HepG2 (cell line): ENCODE measurements at regions not wholly inside any gene's neighbourhood (a gene's known extent, or its start where the extent isn't known, plus 50 kb on each side); places are given as distances from the start of the nearest gene placed in this dataset.

ENCODE experiments used
- ATAC-seq: fragments of 200-7000 bp; cut with Tn5 transposase; 3 replicates; pipeline ENCODE4 v1.9.1; 2020; ENCODE audit warnings: mild to moderate bottlenecking, moderate library complexity
- BruUV-seq: library from RNA; stranded (reverse); fragments of 400-500 nt; replicated peaks from 2 replicates; lab custom pipeline; 2021; lab: Mats Ljungman, UMichigan
- CTCF ChIA-PET: fragments of 300-600 bp; formaldehyde crosslinking; extraction: SDS; loops from one replicate; lab custom pipeline; 2021; ENCODE audit warnings: low total read pairs, inconsistent platforms, low intra/inter-chr PET ratio; lab: Yijun Ruan, JAX
- POLR2A ChIA-PET: fragments of 350-600 bp; sonication (Branson Sonifier 250); formaldehyde crosslinking; loops from one replicate; lab custom pipeline; 2020; ENCODE audit warnings: antibody characterized with exemption, inconsistent platforms; lab: Yijun Ruan, JAX
- DNase-seq: peaks from one replicate; pipeline ENCODE4 v3.0.0-alpha.2; 2015; ENCODE audit warnings: low spot score
- FAIRE-seq: peaks from 3 replicates; lab custom pipeline; 2011; peaks lifted over from hg19 to GRCh38; lab: Jason Lieb, UNC
- H2AFZ ChIP-seq: one replicate; pipeline ENCODE4 v1.6.1; 2011; ENCODE audit warnings: low read length, inconsistent platforms
- H3K27ac ChIP-seq: fragments of 300-600 bp; 3 replicates; pipeline ENCODE4 v1.8.0; 2011; ENCODE audit warnings: mixed run types, mild to moderate bottlenecking, mixed read lengths, low read length, inconsistent platforms; ENCODE audit not compliant: insufficient read depth; ENCODE audit errors: extremely low read length
- H3K27me3 ChIP-seq, 2 experiments: fragments of 200-600 bp in 1 of 2; 2 replicates in 1 of 2; 3 replicates in 1 of 2; pipeline versions ENCODE4 v1.6.0 to v1.8.0; 2011; ENCODE audit warnings: low read length in 2 of 2, mild to moderate bottlenecking in 2 of 2, moderate library complexity in 2 of 2, inconsistent platforms in 1 of 2; ENCODE audit not compliant: insufficient read depth in 2 of 2, control insufficient read depth in 1 of 2
- H3K36me3 ChIP-seq, 2 experiments: fragments of 200-600 bp in 1 of 2; replicated peaks in 1 of 2; 2 replicates in 1 of 2; 3 replicates in 1 of 2; pipeline versions ENCODE4 v1.5.1 to v1.8.0; 2011; ENCODE audit warnings: low read length in 2 of 2, inconsistent platforms in 1 of 2; ENCODE audit not compliant: insufficient read depth in 2 of 2, control insufficient read depth in 1 of 2
- H3K4me1 ChIP-seq: 2 replicates; pipeline ENCODE4 v1.5.1; 2012; ENCODE audit warnings: low read length, inconsistent platforms; ENCODE audit not compliant: insufficient read depth
- H3K4me2 ChIP-seq: 2 replicates; pipeline ENCODE4 v1.6.0; 2011; ENCODE audit warnings: low read depth, low read length, inconsistent platforms
- H3K4me3 ChIP-seq, 3 experiments: fragments of 200-600 bp in 1 of 3; sonication (generic), shearing (Covaris generic) in 1 of 3; replicated peaks in 1 of 3; 2 replicates each; pipeline ENCODE4 v1.5.1; 2011 to 2016; ENCODE audit warnings: low read length in 3 of 3, inconsistent platforms in 2 of 3, low read depth in 2 of 3, mild to moderate bottlenecking in 2 of 3, control low read depth in 1 of 3, mixed read lengths in 1 of 3; ENCODE audit not compliant: insufficient read depth in 1 of 3
- H3K79me2 ChIP-seq: one replicate; pipeline ENCODE4 v1.6.1; 2011; ENCODE audit warnings: low read length, inconsistent platforms; ENCODE audit not compliant: insufficient read depth
- H3K9ac ChIP-seq: 2 replicates; pipeline ENCODE4 v1.6.0; 2011; ENCODE audit warnings: mild to moderate bottlenecking, low read depth, low read length, inconsistent platforms; ENCODE audit not compliant: insufficient read depth
- H3K9me3 ChIP-seq: 2 replicates; pipeline ENCODE4 v1.5.1; 2012; ENCODE audit warnings: mild to moderate bottlenecking, low read length
- H4K20me1 ChIP-seq: 2 replicates; pipeline ENCODE4 v1.6.0; 2011; ENCODE audit warnings: inconsistent platforms, mild to moderate bottlenecking, low read length, moderate library complexity; ENCODE audit not compliant: insufficient read depth
- BCL6 ChIP-seq: IDR thresholded peaks from 2 replicates; pipeline ENCODE4 v1.6.1; 2016; ENCODE audit warnings: missing genetic modification reagents, missing compliant biosample characterization
- CTCF ChIP-seq: sonication (generic); formaldehyde crosslinking; IDR thresholded peaks from 2 replicates; pipeline ENCODE4 v1.5.0; 2020; ENCODE audit warnings: mild to moderate bottlenecking, missing genetic modification reagents, moderate library complexity
- GZF1 ChIP-seq: sonication (generic); formaldehyde crosslinking; IDR thresholded peaks from 2 replicates; pipeline ENCODE4 v1.5.1; 2020; ENCODE audit warnings: mild to moderate bottlenecking, missing genetic modification reagents
- IRF9 ChIP-seq: sonication (generic); formaldehyde crosslinking; IDR thresholded peaks from 2 replicates; pipeline ENCODE4 v1.8.0; 2022; ENCODE audit warnings: missing genetic modification reagents, mild to moderate bottlenecking, borderline replicate concordance
- KLF9 ChIP-seq: IDR thresholded peaks from 2 replicates; pipeline ENCODE4 v1.6.1; 2016; ENCODE audit warnings: low read depth
- NR1H2 ChIP-seq: sonication (generic); formaldehyde crosslinking; IDR thresholded peaks from 2 replicates; pipeline ENCODE4 v1.8.1; 2022; ENCODE audit warnings: low read depth, missing genetic modification reagents, borderline replicate concordance
- POLR2G ChIP-seq: fragments of 200-400 bp; formaldehyde crosslinking; IDR thresholded peaks from 2 replicates; pipeline ENCODE4 v1.6.1; 2018; ENCODE audit warnings: mild to moderate bottlenecking, low read depth, low read length, moderate library complexity
- SMC3 ChIP-seq: IDR thresholded peaks from 2 replicates; pipeline ENCODE4 v1.6.1; 2011; ENCODE audit warnings: low read length, improper control_type of control experiment
- SP140L ChIP-seq: sonication (generic); formaldehyde crosslinking; IDR thresholded peaks from 2 replicates; pipeline ENCODE4 v1.4.0; 2020; ENCODE audit warnings: missing genetic modification reagents, borderline replicate concordance
- STAG1 ChIP-seq: sonication (generic); formaldehyde crosslinking; IDR thresholded peaks from 2 replicates; pipeline ENCODE4 v1.4.0; 2020; ENCODE audit warnings: missing genetic modification reagents
- TCF12 ChIP-seq, 2 experiments: fragments of 450-650 bp in 1 of 2; sonication (generic) in 1 of 2; formaldehyde crosslinking in 1 of 2; IDR thresholded peaks; 2 replicates each; pipeline versions ENCODE4 v1.6.1 to v1.8.0; 2017 to 2022; ENCODE audit warnings: antibody characterized with exemption in 1 of 2, mild to moderate bottlenecking in 1 of 2, missing genetic modification reagents in 1 of 2, moderate library complexity in 1 of 2
- ZEB1 ChIP-seq: IDR thresholded peaks from 2 replicates; pipeline ENCODE4 v1.6.1; 2012; ENCODE audit warnings: mild to moderate bottlenecking, low read depth, inconsistent platforms; ENCODE audit not compliant: insufficient replicate concordance
- ZNF263 ChIP-seq: sonication (generic); formaldehyde crosslinking; IDR thresholded peaks from 2 replicates; pipeline ENCODE4 v1.4.0; 2020; ENCODE audit warnings: missing genetic modification reagents
- ZNF83 ChIP-seq: sonication (generic); formaldehyde crosslinking; IDR thresholded peaks from 2 replicates; pipeline ENCODE4 v1.4.0; 2020; ENCODE audit warnings: missing genetic modification reagents, mild to moderate bottlenecking, borderline replicate concordance
- WGBS: methylation state at CpG from one replicate; pipeline ENCODE4 v1.1.6; 2017; ENCODE audit warnings: low lambda C conversion rate; 5-methylcytosine and 5-hydroxymethylcytosine counted together
- in situ Hi-C: cut with HindIII; loops from 2 replicates; pipeline ENCODE4 v1.10.0; 2017; ENCODE audit warnings: low pct_unique_long_range_greater_than_20kb; ENCODE audit not compliant: extremely low pct_ligation_motif_present
- intact Hi-C: fragments of 100-400 bp; cut with micrococcal nuclease; formaldehyde crosslinking; loops from one replicate; pipeline ENCODE4 v1.10.0; 2022; ENCODE audit not compliant: unreplicated experiment
- TF ChIP-seq, protein P1 (sequence below): sonication (generic); formaldehyde crosslinking; conservative IDR thresholded peaks from 2 replicates; pipeline ENCODE4 v1.8.0; 2022; ENCODE audit warnings: mild to moderate bottlenecking, moderate library complexity, missing genetic modification reagents

DNA sequence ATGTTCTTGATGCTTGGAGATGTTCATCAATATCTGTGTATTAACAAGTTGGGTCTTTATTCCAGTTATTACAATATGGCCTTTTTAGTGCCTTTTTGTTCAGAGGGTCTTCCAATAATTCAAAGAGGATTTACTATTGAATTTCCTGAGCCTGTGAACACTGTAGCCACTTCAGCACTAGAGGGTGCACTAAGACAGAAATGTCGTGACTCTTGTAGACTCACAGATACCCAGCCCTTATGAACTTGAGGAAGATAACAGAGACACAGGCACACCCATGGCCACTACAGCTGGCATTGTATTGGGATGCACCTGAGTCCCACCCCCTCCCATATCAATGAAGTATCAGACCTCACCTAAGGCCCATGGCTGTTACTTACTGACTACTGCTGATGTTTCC is 54.4 kb upstream of the ACTRT1 start:
- intact Hi-C loops: loop anchor here (1.0 kb wide), 1 partner anchor 1254 kb away; no protein-coding TSS in a partner anchor
- Histone ChIP-seq H3K27ac (no peak overlapping the region), H3K36me3 (no peaks in the 10 kb centered on the region), H2AFZ (no peak overlapping the region), H3K9me3 (no peaks in the 10 kb centered on the region), H3K27me3 (no peaks in the 10 kb centered on the region), H3K4me2 (no peak overlapping the region), H3K9ac (no peak overlapping the region), H3K79me2 (no peaks in the 10 kb centered on the region), H4K20me1 (no peaks in the 10 kb centered on the region), H3K4me3 (no peak overlapping the region), H3K4me1 (no peaks in the 10 kb centered on the region)
- ATAC-seq (peak; percentile 85), DNase-seq (peak; percentile 3), FAIRE-seq (peak; percentile 37)
- BruUV-seq: no TSS peak
- TF ChIP-seq STAG1 (CRISPR knock-in tag): peak; percentile 71
- no peak for TF ChIP-seq POLR2G
- peak; percentile 26; the same call in 1 of the 2 replicates for TF ChIP-seq SMC3
- TF ChIP-seq CTCF (CRISPR knock-in tag): peak; percentile 59
- 0% methylated on average over 1 of the region's 1 CpG for WGBS
- ChIA-PET POLR2A (no interaction called here), CTCF (no interaction called here)
- in situ Hi-C loops: no loop called here

- CTCF ChIA-PET: no interaction called here
- peak; percentile 8 for FAIRE-seq
- no peak for TF ChIP-seq GZF1 (CRISPR knock-in tag)
- no peak for TF ChIP-seq ZNF83
- no peak for TF ChIP-seq ZEB1
- TF ChIP-seq TCF12 (IDR thresholded peaks at IDR 0.05): no peak
- no peak for TF ChIP-seq TCF12 (CRISPR knock-in tag; IDR thresholded peaks at IDR 0.05)
- no peak for TF ChIP-seq SP140L (CRISPR knock-in tag)
- no peak for TF ChIP-seq NR1H2 (CRISPR knock-in tag)
- TF ChIP-seq, protein P1, sequence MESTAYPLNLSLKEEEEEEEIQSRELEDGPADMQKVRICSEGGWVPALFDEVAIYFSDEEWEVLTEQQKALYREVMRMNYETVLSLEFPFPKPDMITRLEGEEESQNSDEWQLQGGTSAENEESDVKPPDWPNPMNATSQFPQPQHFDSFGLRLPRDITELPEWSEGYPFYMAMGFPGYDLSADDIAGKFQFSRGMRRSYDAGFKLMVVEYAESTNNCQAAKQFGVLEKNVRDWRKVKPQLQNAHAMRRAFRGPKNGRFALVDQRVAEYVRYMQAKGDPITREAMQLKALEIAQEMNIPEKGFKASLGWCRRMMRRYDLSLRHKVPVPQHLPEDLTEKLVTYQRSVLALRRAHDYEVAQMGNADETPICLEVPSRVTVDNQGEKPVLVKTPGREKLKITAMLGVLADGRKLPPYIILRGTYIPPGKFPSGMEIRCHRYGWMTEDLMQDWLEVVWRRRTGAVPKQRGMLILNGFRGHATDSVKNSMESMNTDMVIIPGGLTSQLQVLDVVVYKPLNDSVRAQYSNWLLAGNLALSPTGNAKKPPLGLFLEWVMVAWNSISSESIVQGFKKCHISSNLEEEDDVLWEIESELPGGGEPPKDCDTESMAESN (CRISPR knock-in tag): no peak
- no peak for TF ChIP-seq BCL6 (CRISPR knock-in tag)
- TF ChIP-seq KLF9 (CRISPR knock-in tag): no peak
- TF ChIP-seq IRF9 (CRISPR knock-in tag): no peak
- no peak for TF ChIP-seq ZNF263
Observed at GRCh38 chrX:128105659-128106058, 53.5 kb upstream of the ACTRT1 start.

More at GRCh38 chrX:128105659-128106058, 53.5 kb upstream of the ACTRT1 start:
- no peaks in the 10 kb centered on the region for H4K20me1 ChIP-seq
- no peak for ATAC-seq
- intact Hi-C loops: loop anchor here (1.0 kb wide), 1 partner anchor 1255 kb away; no protein-coding TSS in a partner anchor
- H3K4me1 ChIP-seq: no peaks in the 10 kb centered on the region
- no peak overlapping the region for H3K27ac ChIP-seq
- no peak overlapping the region for H3K4me2 ChIP-seq
- no peaks in the 10 kb centered on the region for H3K79me2 ChIP-seq
- H3K27me3 ChIP-seq: no peaks in the 10 kb centered on the region
- no peak overlapping the region for H3K4me3 ChIP-seq
- DNase-seq: no peak
- no peaks in the 10 kb centered on the region for H3K9me3 ChIP-seq
- POLR2A ChIA-PET: no interaction called here
- in situ Hi-C loops: no loop called here
- BruUV-seq: no TSS peak
- no peak overlapping the region for H3K9ac ChIP-seq
- no peaks in the 10 kb centered on the region for H3K36me3 ChIP-seq
- H2AFZ ChIP-seq: no peak overlapping the region
